ENCODE measurements at regions not wholly inside any gene's neighbourhood (a gene's known extent, or its start where the extent isn't known, plus 50 kb on each side); places are given as distances from the start of the nearest gene placed in this dataset.

DNA sequence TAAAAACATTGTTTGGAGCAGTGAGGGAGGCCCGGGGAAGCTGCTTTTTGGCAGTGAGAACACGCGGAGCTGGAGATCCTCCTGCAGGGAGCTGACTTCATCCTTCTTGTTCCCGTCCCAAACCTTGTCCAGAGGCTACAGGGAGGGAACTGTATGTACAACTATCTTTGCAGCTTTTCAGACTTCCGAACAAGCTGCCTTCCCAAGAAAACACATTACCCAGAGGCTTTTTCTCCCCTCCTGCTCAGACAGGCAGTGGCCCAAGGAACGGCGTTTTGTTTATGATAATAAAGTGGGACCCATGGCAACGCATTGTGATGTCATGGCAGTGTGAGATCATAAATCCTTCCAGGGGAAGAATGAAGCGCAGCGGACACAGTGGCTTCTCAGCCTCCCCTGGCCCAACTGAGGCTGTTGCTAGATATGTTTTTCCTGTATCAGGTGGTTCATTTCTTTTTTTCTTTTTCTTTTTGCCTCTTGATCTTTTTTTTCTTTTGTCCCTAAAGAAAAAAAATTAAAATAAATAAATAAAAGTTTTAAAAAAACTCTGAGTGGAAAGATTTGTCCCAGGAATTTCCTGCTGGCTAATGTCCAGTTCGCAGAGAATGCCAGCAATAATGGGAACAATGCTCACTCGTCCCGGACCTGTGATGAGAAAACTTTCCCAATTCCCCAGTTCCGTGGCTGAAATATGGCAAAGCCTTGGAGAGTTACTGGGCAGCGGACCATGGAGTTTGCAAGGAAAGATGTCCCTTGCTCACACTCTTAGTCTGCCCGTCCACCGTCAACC lies 103.4 kb upstream of the MAP1LC3B2 start:
- TF ChIP-seq SIN3A (IDR thresholded peaks at IDR 0.05; ENCODE audit: borderline replicate concordance, insufficient read depth, low read depth, low read length) = no peak
- TF ChIP-seq, protein P1, sequence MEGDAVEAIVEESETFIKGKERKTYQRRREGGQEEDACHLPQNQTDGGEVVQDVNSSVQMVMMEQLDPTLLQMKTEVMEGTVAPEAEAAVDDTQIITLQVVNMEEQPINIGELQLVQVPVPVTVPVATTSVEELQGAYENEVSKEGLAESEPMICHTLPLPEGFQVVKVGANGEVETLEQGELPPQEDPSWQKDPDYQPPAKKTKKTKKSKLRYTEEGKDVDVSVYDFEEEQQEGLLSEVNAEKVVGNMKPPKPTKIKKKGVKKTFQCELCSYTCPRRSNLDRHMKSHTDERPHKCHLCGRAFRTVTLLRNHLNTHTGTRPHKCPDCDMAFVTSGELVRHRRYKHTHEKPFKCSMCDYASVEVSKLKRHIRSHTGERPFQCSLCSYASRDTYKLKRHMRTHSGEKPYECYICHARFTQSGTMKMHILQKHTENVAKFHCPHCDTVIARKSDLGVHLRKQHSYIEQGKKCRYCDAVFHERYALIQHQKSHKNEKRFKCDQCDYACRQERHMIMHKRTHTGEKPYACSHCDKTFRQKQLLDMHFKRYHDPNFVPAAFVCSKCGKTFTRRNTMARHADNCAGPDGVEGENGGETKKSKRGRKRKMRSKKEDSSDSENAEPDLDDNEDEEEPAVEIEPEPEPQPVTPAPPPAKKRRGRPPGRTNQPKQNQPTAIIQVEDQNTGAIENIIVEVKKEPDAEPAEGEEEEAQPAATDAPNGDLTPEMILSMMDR (IDR thresholded peaks at IDR 0.05) = no peak
- TF ChIP-seq, protein P2, sequence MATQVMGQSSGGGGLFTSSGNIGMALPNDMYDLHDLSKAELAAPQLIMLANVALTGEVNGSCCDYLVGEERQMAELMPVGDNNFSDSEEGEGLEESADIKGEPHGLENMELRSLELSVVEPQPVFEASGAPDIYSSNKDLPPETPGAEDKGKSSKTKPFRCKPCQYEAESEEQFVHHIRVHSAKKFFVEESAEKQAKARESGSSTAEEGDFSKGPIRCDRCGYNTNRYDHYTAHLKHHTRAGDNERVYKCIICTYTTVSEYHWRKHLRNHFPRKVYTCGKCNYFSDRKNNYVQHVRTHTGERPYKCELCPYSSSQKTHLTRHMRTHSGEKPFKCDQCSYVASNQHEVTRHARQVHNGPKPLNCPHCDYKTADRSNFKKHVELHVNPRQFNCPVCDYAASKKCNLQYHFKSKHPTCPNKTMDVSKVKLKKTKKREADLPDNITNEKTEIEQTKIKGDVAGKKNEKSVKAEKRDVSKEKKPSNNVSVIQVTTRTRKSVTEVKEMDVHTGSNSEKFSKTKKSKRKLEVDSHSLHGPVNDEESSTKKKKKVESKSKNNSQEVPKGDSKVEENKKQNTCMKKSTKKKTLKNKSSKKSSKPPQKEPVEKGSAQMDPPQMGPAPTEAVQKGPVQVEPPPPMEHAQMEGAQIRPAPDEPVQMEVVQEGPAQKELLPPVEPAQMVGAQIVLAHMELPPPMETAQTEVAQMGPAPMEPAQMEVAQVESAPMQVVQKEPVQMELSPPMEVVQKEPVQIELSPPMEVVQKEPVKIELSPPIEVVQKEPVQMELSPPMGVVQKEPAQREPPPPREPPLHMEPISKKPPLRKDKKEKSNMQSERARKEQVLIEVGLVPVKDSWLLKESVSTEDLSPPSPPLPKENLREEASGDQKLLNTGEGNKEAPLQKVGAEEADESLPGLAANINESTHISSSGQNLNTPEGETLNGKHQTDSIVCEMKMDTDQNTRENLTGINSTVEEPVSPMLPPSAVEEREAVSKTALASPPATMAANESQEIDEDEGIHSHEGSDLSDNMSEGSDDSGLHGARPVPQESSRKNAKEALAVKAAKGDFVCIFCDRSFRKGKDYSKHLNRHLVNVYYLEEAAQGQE (IDR thresholded peaks at IDR 0.05; ENCODE audit: insufficient read depth in 1 of 2, low read depth in 2 of 2, low read length in 1 of 2) = no peak
- no peak for TF ChIP-seq POLR2AphosphoS5 (IDR thresholded peaks at IDR 0.05; ENCODE audit: low read depth, low read length)

Measured in Panc1 (cell line).